DMS 273 treated with DMSO at 0.1 percent for 48 hours (cell line): ENCODE measurements at regions not wholly inside any gene's neighbourhood (a gene's known extent, or its start where the extent isn't known, plus 50 kb on each side); places are given as distances from the start of the nearest gene placed in this dataset.
"Not testable (repeated sequence)": the region's sequence is repeated elsewhere in the genome, so short reads cannot be mapped to it uniquely, and the experiment has no call there.

Source experiments
- DNase-seq: peaks from one replicate; lab custom pipeline; 2025; lab: John Stamatoyannopoulos, UW

GRCh38 chr1:96598416-96599168 is 123.0 kb upstream of the PTBP2 start:
- no peak for DNase-seq

DNA sequence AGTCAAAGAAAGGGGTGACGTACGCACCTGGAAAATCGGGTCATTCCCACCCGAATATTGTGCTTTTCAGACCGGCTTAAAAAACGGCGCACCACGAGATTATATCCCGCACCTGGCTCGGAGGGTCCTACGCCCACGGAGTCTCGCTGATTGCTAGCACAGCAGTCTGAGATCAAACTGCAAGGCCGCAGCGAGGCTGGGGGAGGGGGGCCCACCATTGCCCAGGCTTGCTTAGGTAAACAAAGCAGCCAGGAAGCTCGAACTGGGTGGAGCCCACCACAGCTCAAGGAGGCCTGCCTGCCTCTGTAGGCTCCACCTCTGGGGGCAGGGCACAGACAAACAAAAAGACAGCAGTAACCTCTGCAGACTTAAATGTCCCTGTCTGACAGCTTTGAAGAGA is 117.0 kb upstream of the PTBP2 start:
- not testable (repeated sequence) for DNase-seq

DNA sequence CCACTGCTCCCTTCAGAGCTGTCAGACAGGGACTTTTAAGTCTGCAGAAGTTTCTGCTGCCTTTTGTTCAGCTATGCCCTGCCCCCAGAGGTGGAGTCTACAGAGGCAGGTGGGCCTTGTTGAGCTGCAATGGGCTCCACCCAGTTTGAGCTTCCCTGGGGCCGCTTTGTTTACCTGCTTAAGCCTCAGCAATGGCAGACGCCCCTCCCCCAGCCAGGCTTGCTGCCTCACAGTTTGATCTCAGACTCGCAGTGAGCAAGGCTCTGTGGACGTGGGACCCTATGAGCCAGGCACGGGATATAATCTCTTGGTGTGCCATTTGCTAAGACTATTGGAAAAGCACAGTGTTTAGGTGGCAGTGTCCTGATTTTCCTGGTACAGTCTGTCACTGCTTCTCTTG is 104.2 kb upstream of the PTBP2 start:
- not testable (repeated sequence) for DNase-seq

GRCh38 chr1:96632045-96632664 is 89.4 kb upstream of the PTBP2 start:
- DNase-seq, result no peak

- DNase-seq, result no peak
Measured at GRCh38 chr1:96633695-96634094, 87.9 kb upstream of the PTBP2 start.

DNA sequence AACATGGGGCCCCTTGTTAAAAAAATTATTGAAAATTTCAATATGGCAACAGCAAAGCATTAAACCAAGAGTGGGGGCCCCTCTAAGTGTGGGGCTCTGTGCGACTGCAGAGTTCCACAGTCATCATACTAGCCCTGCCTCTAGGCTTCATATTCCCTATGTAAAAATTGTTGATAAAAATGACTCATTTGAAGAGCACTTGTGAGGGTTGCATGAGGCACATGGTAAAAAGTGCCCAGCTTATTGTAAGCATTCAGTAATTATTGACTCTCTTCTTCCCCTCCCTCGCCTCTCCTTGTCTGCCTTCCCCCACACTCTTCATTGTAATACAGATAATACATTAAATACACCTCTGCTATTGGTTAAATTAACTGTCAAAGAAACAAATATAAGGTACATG is 86.7 kb upstream of the PTBP2 start:
- no peak for DNase-seq

GRCh38 chr1:96641282-96641681 is 80.3 kb upstream of the PTBP2 start:
- DNase-seq, result no peak

DNA sequence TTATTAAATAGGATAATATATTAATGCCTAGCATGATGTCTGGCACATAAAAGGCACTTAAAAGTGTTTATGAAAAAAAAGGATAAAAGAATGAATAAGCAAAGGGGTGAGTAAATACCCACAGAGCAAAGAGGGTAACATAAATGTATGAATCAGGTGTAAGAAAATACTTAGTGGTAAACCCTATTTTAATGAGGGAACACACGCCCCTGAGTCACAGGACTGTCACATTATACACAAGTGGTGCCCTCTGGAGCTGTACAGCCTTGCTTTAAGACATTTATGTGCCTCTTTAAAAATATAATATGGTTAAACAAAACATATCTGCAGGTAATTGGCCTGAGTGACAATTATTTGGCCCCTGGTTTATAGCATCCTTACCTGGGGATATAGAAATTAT is 78.1 kb upstream of the PTBP2 start:
- DNase-seq, result no peak

- DNase-seq, result no peak
Measured at GRCh38 chr1:96649301-96649700, 72.3 kb upstream of the PTBP2 start.

- no peak for DNase-seq
Measured at GRCh38 chr1:96651517-96651916, 70.1 kb upstream of the PTBP2 start.

DNA sequence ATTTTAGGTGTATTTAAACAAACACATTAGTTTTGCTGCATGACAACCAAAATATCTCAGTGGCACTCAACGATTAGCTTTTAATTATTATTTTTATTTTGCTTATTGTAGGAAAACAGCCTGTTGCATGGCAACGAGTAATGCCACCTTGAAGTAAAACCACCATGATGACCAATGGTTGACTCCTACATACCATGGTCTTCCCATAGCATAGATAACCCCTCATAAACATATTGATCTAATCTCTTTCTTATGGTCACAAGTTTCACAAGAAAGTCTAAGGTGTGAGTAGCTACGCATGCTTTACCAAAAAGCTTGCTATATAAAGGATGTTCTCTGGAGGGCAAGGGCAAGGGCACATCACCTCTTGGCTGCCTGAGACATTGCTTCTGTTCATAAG is 61.5 kb upstream of the PTBP2 start:
- DNase-seq, result no peak

DNA sequence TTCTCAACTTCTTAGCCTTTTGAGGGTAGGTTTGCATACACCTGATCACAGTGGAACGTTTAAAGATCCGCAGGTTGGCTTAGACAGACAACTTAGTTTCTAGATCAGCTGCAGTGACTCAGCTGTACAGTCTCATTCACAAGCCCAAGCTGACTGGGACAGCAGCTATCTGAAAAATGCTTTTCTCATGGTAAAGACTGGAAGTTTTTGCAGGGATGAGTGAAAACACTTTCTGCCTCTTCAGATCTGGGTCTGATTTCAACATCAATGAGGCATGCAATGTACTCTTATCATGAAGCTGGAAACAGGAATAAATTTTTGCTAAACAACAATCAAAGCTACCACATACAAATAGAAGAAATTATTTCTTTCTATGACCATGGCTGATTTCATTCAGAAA is 61.1 kb upstream of the PTBP2 start:
- no peak for DNase-seq
